ENCODE measurements at regions not wholly inside any gene's neighbourhood (a gene's known extent, or its start where the extent isn't known, plus 50 kb on each side); places are given as distances from the start of the nearest gene placed in this dataset.

GRCh38 chr1:190852611-190853010 lies 374.9 kb upstream of the BRINP3 start:
- TF ChIP-seq CTCF (IDR thresholded peaks at IDR 0.05; ENCODE audit: low read depth, low read length) = no peak
- no peak for TF ChIP-seq POLR2A (IDR thresholded peaks at IDR 0.05; ENCODE audit: extremely low read depth, insufficient read length)
- no peak for TF ChIP-seq MYC (IDR thresholded peaks at IDR 0.05; ENCODE audit: low read depth, low read length)
- TF ChIP-seq MAX (IDR thresholded peaks at IDR 0.05; ENCODE audit: low read depth, low read length) = no peak

All from NB4 (cell line).